ENCODE measurements at regions not wholly inside any gene's neighbourhood (a gene's known extent, or its start where the extent isn't known, plus 50 kb on each side); places are given as distances from the start of the nearest gene placed in this dataset.

GRCh38 chr4:19030536-19030935, 1009.0 kb upstream of the LCORL start:
- no peak for TF ChIP-seq POLR2A (IDR thresholded peaks at IDR 0.05)
- TF ChIP-seq CTCF (IDR thresholded peaks at IDR 0.05): no peak
